ENCODE measurements at regions not wholly inside any gene's neighbourhood (a gene's known extent, or its start where the extent isn't known, plus 50 kb on each side); places are given as distances from the start of the nearest gene placed in this dataset.

GRCh38 chr4:123204737-123205136 is 191.9 kb upstream of the SPRY1 start:
- no peak for TF ChIP-seq CTCF (IDR thresholded peaks at IDR 0.05; ENCODE audit: unreplicated experiment)
- no peaks in the 10 kb centered on the region for H3K4me1 Mint-ChIP-seq (ENCODE audit: unreplicated experiment)
- no peak for DNase-seq (ENCODE audit: low spot score)
- H3K9me3 Mint-ChIP-seq (ENCODE audit: unreplicated experiment), result no peaks in the 10 kb centered on the region
- no peak overlapping the region for H3K4me3 Mint-ChIP-seq (ENCODE audit: unreplicated experiment)
- no peaks in the 10 kb centered on the region for H3K36me3 Mint-ChIP-seq (ENCODE audit: low read depth, unreplicated experiment)
- no peak overlapping the region for H3K27ac Mint-ChIP-seq (ENCODE audit: unreplicated experiment)
- no peaks in the 10 kb centered on the region for H3K27me3 Mint-ChIP-seq (ENCODE audit: unreplicated experiment)

GRCh38 chr4:123206016-123206415 is 190.6 kb upstream of the SPRY1 start:
- Mint-ChIP-seq H3K27me3 (ENCODE audit: unreplicated experiment) (no peaks in the 10 kb centered on the region), H3K4me3 (ENCODE audit: unreplicated experiment) (no peak overlapping the region), H3K9me3 (ENCODE audit: unreplicated experiment) (no peaks in the 10 kb centered on the region), H3K27ac (ENCODE audit: unreplicated experiment) (no peak overlapping the region), H3K36me3 (ENCODE audit: low read depth, unreplicated experiment) (no peaks in the 10 kb centered on the region), H3K4me1 (ENCODE audit: unreplicated experiment) (no peaks in the 10 kb centered on the region)
- no peak for DNase-seq (ENCODE audit: low spot score)
- no peak for TF ChIP-seq CTCF (IDR thresholded peaks at IDR 0.05; ENCODE audit: unreplicated experiment)

GRCh38 chr4:123209436-123209835 is 187.2 kb upstream of the SPRY1 start:
- H3K36me3 Mint-ChIP-seq (ENCODE audit: low read depth, unreplicated experiment), result no peaks in the 10 kb centered on the region
- H3K4me1 Mint-ChIP-seq (ENCODE audit: unreplicated experiment), result no peaks in the 10 kb centered on the region
- H3K27ac Mint-ChIP-seq (ENCODE audit: unreplicated experiment), result no peak overlapping the region
- H3K27me3 Mint-ChIP-seq (ENCODE audit: unreplicated experiment), result no peaks in the 10 kb centered on the region
- H3K9me3 Mint-ChIP-seq (ENCODE audit: unreplicated experiment), result no peaks in the 10 kb centered on the region
- no peak for DNase-seq (ENCODE audit: low spot score)
- H3K4me3 Mint-ChIP-seq (ENCODE audit: unreplicated experiment), result no peak overlapping the region
- no peak for TF ChIP-seq CTCF (IDR thresholded peaks at IDR 0.05; ENCODE audit: unreplicated experiment)

- H3K27ac Mint-ChIP-seq (ENCODE audit: unreplicated experiment), result no peak overlapping the region
- H3K36me3 Mint-ChIP-seq (ENCODE audit: low read depth, unreplicated experiment), result no peaks in the 10 kb centered on the region
- H3K4me1 Mint-ChIP-seq (ENCODE audit: unreplicated experiment), result peaks cover 10% of the 10 kb centered on the region
- H3K27me3 Mint-ChIP-seq (ENCODE audit: unreplicated experiment), result no peaks in the 10 kb centered on the region
- DNase-seq (ENCODE audit: low spot score), result no peak
- no peak for TF ChIP-seq CTCF (IDR thresholded peaks at IDR 0.05; ENCODE audit: unreplicated experiment)
- H3K4me3 Mint-ChIP-seq (ENCODE audit: unreplicated experiment), result no peak overlapping the region
- no peaks in the 10 kb centered on the region for H3K9me3 Mint-ChIP-seq (ENCODE audit: unreplicated experiment)
Measured at GRCh38 chr4:123215536-123215935, 181.1 kb upstream of the SPRY1 start.

GRCh38 chr4:123216543-123216942 is 180.1 kb upstream of the SPRY1 start:
- Mint-ChIP-seq H3K9me3 (ENCODE audit: unreplicated experiment) (no peaks in the 10 kb centered on the region), H3K36me3 (ENCODE audit: low read depth, unreplicated experiment) (no peaks in the 10 kb centered on the region), H3K4me1 (ENCODE audit: unreplicated experiment) (peaks cover 10% of the 10 kb centered on the region), H3K4me3 (ENCODE audit: unreplicated experiment) (no peak overlapping the region), H3K27me3 (ENCODE audit: unreplicated experiment) (no peaks in the 10 kb centered on the region), H3K27ac (ENCODE audit: unreplicated experiment) (no peak overlapping the region)
- no peak for TF ChIP-seq CTCF (IDR thresholded peaks at IDR 0.05; ENCODE audit: unreplicated experiment)
- no peak for DNase-seq (ENCODE audit: low spot score)

Measured in endothelial cell (in vitro differentiated cells).